ENCODE measurements at regions not wholly inside any gene's neighbourhood (a gene's known extent, or its start where the extent isn't known, plus 50 kb on each side); places are given as distances from the start of the nearest gene placed in this dataset.

DNA sequence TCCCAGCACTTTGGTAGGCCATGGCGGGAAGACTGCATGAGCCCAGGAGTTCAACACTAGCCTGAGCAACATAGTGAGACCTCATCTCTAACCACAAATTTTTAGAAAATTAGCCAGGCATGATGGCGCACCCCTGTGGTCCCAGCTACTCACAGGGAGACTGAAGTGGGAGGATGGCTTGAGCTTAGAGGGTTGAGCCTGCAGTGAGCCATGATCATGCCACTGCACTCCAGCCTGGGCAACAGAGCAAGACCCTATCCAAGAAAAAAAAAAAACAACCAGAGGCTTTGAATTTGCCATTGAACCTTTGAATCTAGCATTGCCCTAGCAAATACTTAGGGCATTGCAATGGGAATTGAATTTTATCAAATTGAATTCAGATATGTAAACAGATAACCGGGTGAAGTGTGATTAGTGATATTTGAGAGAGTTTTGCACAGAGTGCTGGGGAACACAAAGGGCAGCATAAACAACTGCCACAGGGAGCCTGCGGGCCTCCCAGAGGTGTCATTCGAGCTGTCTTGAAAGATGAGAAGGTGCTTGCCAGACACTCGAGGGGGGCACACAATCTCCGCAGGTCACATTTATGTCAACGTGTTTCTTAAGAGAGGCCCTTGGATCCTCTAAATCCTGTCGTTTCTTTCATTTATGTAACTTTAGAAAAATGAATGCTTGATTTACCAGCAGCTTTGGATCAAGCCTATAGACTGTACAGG, 200.3 kb downstream of the AASDH start:
- Mint-ChIP-seq H3K4me3 (ENCODE audit: unreplicated experiment) (no peak overlapping the region), H3K36me3 (ENCODE audit: low read depth, unreplicated experiment) (peaks cover 5% of the 10 kb centered on the region), H3K9me3 (ENCODE audit: unreplicated experiment) (peaks cover 4% of the 10 kb centered on the region), H3K27ac (ENCODE audit: unreplicated experiment) (no peak overlapping the region), H3K27me3 (ENCODE audit: low read depth, unreplicated experiment) (no peaks in the 10 kb centered on the region), H3K4me1 (ENCODE audit: low read depth, unreplicated experiment) (peaks cover under 1% of the 10 kb centered on the region)
- Histone ChIP-seq H3K79me2 (ENCODE audit: insufficient read depth, low read length) (no peaks in the 10 kb centered on the region), H3K27me3 (ENCODE audit: insufficient read depth, low read length) (no peaks in the 10 kb centered on the region), H2AFZ (ENCODE audit: low read depth, low read length) (no peak overlapping the region), H3K4me1 (ENCODE audit: insufficient read depth, low read length) (no peaks in the 10 kb centered on the region), H3K4me3 (ENCODE audit: insufficient read depth, low read depth, low read length) (no peak overlapping the region), H3K9me3 (ENCODE audit: insufficient read depth, low read depth, low read length) (no peaks in the 10 kb centered on the region), H3K36me3 (ENCODE audit: insufficient read depth, low read length) (no peaks in the 10 kb centered on the region), H3K4me2 (ENCODE audit: low read length) (no peak overlapping the region), H3K27ac (ENCODE audit: low read depth, low read length) (no peak overlapping the region), H3K9ac (ENCODE audit: low read length) (no peak overlapping the region), H4K20me1 (ENCODE audit: insufficient read depth, low read length) (no peaks in the 10 kb centered on the region)
- TF ChIP-seq, protein P1, sequence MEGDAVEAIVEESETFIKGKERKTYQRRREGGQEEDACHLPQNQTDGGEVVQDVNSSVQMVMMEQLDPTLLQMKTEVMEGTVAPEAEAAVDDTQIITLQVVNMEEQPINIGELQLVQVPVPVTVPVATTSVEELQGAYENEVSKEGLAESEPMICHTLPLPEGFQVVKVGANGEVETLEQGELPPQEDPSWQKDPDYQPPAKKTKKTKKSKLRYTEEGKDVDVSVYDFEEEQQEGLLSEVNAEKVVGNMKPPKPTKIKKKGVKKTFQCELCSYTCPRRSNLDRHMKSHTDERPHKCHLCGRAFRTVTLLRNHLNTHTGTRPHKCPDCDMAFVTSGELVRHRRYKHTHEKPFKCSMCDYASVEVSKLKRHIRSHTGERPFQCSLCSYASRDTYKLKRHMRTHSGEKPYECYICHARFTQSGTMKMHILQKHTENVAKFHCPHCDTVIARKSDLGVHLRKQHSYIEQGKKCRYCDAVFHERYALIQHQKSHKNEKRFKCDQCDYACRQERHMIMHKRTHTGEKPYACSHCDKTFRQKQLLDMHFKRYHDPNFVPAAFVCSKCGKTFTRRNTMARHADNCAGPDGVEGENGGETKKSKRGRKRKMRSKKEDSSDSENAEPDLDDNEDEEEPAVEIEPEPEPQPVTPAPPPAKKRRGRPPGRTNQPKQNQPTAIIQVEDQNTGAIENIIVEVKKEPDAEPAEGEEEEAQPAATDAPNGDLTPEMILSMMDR (IDR thresholded peaks at IDR 0.05; ENCODE audit: insufficient read depth, low read depth, low read length): no peak
- TF ChIP-seq EZH2 (IDR thresholded peaks at IDR 0.05; ENCODE audit: insufficient read depth, low read length): no peak
- FAIRE-seq: no peak
- DNase-seq (ENCODE audit: low read depth): no peak

DNA sequence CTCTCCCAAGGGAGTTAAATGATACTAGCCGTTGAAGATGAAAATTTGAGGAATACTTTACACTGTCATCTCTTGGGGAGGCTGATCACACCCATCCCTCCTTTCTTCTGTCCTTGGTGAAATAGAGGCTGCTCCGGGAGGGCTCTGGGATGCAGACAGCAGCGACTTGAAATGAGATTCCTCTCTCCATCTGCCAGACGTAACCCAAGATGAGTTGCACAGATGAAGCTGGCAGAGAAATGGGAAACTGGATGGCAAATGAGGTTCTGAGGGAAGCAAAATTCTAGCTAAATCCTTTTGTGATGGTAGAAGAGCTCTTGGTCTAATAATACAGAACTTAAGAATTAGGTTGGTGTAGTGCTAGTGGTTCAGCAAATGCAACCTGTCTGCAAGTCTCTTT, 201.4 kb downstream of the AASDH start:
- Histone ChIP-seq H3K36me3 (ENCODE audit: insufficient read depth, low read length) (no peaks in the 10 kb centered on the region), H3K4me1 (ENCODE audit: insufficient read depth, low read length) (peaks cover 6% of the 10 kb centered on the region), H3K4me3 (ENCODE audit: insufficient read depth, low read depth, low read length) (no peak overlapping the region), H3K9me3 (ENCODE audit: insufficient read depth, low read depth, low read length) (no peaks in the 10 kb centered on the region), H3K27me3 (ENCODE audit: insufficient read depth, low read length) (no peaks in the 10 kb centered on the region), H2AFZ (ENCODE audit: low read depth, low read length) (no peak overlapping the region), H4K20me1 (ENCODE audit: insufficient read depth, low read length) (no peaks in the 10 kb centered on the region), H3K27ac (ENCODE audit: low read depth, low read length) (no peak overlapping the region), H3K79me2 (ENCODE audit: insufficient read depth, low read length) (no peaks in the 10 kb centered on the region), H3K9ac (ENCODE audit: low read length) (no peak overlapping the region), H3K4me2 (ENCODE audit: low read length) (no peak overlapping the region)
- H3K27ac Mint-ChIP-seq (ENCODE audit: unreplicated experiment): no peak overlapping the region
- no peak overlapping the region for H3K4me3 Mint-ChIP-seq (ENCODE audit: unreplicated experiment)
- peaks cover 6% of the 10 kb centered on the region for H3K36me3 Mint-ChIP-seq (ENCODE audit: low read depth, unreplicated experiment)
- peaks cover 10% of the 10 kb centered on the region for H3K4me1 Mint-ChIP-seq (ENCODE audit: low read depth, unreplicated experiment)
- FAIRE-seq (no peak), DNase-seq (ENCODE audit: low read depth) (no peak)
- peaks cover 2% of the 10 kb centered on the region for H3K9me3 Mint-ChIP-seq (ENCODE audit: unreplicated experiment)
- no peaks in the 10 kb centered on the region for H3K27me3 Mint-ChIP-seq (ENCODE audit: low read depth, unreplicated experiment)
- TF ChIP-seq, protein P1 (IDR thresholded peaks at IDR 0.05; ENCODE audit: insufficient read depth, low read depth, low read length): no peak
- TF ChIP-seq EZH2 (IDR thresholded peaks at IDR 0.05; ENCODE audit: insufficient read depth, low read length): no peak

DNA sequence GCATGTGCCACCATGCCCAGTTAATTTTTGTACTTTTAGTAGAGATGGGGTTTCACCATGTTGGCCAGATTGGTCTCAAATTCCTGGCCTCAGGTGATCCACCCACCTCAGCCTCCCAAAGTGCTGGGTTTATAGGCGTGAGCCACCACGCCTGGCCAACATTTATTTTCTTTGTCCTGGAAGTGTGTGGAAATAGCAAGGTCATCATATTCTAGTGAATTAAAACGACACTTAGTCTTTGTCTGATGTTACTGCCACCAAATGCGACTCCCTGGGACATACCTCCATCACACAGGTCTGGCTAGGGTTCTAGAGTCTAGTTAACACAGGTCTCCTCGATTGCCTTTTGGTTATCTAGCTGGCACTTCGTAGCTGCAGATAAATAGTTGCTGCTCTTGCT, 203.1 kb downstream of the AASDH start:
- H3K36me3 Mint-ChIP-seq (ENCODE audit: low read depth, unreplicated experiment): peaks cover 5% of the 10 kb centered on the region
- peak overlapping the region; percentile 55 for H3K27ac Mint-ChIP-seq (ENCODE audit: unreplicated experiment)
- H3K27me3 Mint-ChIP-seq (ENCODE audit: low read depth, unreplicated experiment): no peaks in the 10 kb centered on the region
- Histone ChIP-seq H3K9ac (ENCODE audit: low read length) (no peak overlapping the region), H3K36me3 (ENCODE audit: insufficient read depth, low read length) (no peaks in the 10 kb centered on the region), H3K9me3 (ENCODE audit: insufficient read depth, low read depth, low read length) (no peaks in the 10 kb centered on the region), H2AFZ (ENCODE audit: low read depth, low read length) (no peak overlapping the region), H3K27me3 (ENCODE audit: insufficient read depth, low read length) (no peaks in the 10 kb centered on the region), H4K20me1 (ENCODE audit: insufficient read depth, low read length) (no peaks in the 10 kb centered on the region), H3K4me2 (ENCODE audit: low read length) (no peak overlapping the region), H3K79me2 (ENCODE audit: insufficient read depth, low read length) (no peaks in the 10 kb centered on the region), H3K27ac (ENCODE audit: low read depth, low read length) (no peak overlapping the region), H3K4me1 (ENCODE audit: insufficient read depth, low read length) (peaks cover 6% of the 10 kb centered on the region), H3K4me3 (ENCODE audit: insufficient read depth, low read depth, low read length) (no peak overlapping the region)
- H3K9me3 Mint-ChIP-seq (ENCODE audit: unreplicated experiment): peaks cover 2% of the 10 kb centered on the region
- peaks cover 11% of the 10 kb centered on the region for H3K4me1 Mint-ChIP-seq (ENCODE audit: low read depth, unreplicated experiment)
- no peak overlapping the region for H3K4me3 Mint-ChIP-seq (ENCODE audit: unreplicated experiment)
- FAIRE-seq (no peak), DNase-seq (ENCODE audit: low read depth) (no peak)
- no peak for TF ChIP-seq EZH2 (IDR thresholded peaks at IDR 0.05; ENCODE audit: insufficient read depth, low read length)
- TF ChIP-seq, protein P1 (IDR thresholded peaks at IDR 0.05; ENCODE audit: insufficient read depth, low read depth, low read length): no peak
